Amniotic stem cell (primary cell): ENCODE measurements at regions not wholly inside any gene's neighbourhood (a gene's known extent, or its start where the extent isn't known, plus 50 kb on each side); places are given as distances from the start of the nearest gene placed in this dataset.

Source experiments
- DNase-seq: peaks from one replicate; lab custom pipeline; 2025; lab: John Stamatoyannopoulos, UW

DNA sequence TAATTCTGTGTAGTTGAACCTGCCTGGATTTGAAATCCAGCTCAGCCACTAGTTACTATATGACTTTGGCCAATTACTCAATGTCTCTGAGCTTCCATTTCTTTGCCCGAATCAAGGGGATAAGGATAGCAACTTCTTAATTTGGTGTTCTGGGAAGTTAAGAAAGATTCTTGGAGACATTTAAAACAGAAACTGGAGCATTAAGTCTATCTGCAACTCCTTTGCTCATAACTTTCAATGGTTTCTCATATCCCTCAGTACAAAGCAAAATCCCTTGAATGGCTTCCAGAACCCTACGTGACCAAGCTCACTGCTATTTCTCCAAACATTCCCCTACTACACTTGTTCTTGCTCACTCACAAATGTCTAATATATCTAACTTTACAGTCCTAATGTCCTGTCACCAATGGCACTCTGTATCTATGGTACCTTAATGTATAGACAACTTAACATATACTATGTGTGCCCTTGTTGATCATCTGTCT is 849.1 kb upstream of the SLIT2 start:
- no peak for DNase-seq

DNA sequence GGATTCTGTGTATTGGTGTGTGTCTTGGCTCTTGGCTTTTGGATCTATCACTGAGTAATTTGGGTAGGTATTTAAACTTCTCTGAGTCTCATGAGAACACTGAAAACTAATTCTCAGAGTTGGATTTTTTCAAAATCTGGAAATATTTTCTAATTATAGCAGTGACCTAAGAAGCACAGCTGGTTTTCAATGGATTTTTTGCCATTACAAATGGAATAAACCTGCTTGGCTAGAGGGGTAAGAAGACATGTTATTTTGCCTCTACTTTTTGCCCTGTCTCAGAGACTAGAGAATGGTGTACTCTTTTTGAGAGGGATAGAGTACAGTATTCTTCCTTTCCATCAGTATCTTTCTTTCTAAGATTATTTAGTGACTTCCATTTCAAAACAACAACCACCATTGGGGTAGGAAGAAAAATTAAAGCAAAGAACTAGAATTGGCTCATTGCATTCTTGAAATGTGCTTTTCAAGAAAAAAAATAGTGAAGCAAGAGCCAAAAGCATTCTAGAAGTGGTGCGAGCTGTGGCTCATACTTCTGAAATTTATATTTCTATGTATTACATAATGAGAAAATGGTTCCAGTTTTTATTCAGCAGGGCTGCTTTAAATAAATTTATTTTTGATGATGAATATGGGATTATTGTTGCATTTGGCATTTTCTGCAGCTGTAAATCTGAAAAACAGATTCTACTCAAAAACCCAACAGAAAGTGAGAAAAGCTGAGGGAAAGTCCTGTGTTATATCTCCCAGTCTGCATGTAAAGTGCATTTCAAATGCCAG is 850.2 kb upstream of the SLIT2 start:
- no peak for DNase-seq

GRCh38 chr4:19400820-19401219 is 850.9 kb upstream of the SLIT2 start:
- no peak for DNase-seq

DNA sequence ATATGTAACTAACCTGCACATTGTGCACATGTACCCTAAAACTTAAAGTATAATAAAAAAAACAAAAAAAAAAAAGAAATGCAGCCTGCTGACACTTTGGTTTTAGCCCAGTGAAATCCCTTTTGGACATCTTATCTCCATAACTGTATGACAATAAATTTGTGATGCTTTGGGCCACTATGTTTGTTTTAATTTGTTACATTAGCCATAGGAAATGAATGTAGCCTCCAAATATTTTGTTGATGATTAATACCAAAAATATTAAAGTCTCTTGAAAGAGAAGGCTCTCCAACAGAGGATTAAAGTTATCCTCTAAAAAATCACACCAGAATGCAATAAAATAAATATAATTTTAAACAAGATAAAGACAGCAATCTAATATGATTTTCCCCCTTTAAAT is 852.7 kb upstream of the SLIT2 start:
- no peak for DNase-seq

GRCh38 chr4:19386786-19387185 is 864.9 kb upstream of the SLIT2 start:
- no peak for DNase-seq

DNA sequence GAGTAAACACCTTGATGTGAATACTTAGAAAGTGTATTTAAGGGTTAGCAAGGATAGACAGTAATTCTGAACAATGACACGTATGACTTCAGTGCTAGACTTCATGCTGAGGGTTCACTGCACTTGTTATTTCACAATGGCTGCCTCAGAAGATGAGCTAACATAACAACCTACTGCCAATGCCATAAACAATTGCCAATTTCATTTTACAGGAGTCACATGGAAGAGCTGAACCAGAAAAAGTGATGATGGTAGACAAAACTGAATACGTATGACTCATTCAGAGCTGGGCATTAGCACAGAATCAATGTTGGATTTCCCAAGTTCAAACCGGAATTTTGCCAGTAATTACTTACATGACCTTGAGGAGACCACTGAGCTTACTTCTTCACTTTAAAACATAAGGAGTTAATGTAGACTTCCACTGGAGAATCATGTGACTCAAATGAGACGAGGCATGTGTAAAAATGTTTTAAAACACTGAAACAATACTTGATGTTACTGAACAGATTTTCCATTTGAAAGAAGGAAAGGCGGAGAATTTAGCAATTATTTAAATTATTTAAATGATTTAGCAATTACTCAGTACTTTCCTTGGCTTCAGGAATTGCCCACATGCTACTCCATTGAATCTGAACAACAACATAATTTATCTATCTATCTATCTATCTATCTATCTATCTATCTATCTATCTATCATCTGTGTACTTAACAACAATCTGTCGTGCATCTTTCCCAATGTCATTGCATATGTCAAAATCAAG is 868.5 kb upstream of the SLIT2 start:
- DNase-seq, result no peak

DNA sequence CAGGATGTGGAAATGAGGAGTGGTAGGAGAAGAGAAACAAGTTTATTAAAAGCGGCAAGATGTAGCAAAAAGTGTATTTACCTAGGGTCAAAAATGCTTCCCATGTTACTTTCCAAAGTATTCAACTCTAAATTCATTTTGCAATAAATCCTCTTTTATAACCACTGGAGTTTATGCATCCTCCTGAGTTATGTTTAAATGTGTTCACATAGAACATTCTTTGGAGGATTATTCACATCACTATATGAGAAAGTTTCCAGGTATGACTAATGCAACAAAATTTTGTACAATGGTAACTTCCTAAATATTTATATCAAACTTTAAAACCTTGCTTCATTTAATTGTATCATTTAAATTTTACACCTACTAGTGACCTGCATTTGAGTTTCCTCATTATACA is 870.6 kb upstream of the SLIT2 start:
- no peak for DNase-seq

DNA sequence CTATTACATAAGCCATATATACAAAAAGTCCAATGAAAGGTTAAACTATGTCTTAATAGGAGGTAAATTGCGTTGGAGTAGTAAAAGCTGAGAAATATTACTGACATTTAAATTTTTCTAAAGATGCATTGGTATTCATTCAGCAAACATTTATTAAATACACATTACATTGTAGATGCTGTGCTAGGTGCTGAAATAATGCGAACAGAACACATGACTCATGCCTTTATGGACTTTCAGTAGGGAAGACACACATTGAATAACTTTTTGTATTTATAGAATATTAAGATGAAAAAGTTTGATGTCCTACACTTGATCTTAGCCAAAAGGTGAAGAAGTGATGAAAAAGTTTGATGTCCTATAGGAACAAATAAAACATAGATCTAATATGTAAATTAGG is 871.1 kb upstream of the SLIT2 start:
- DNase-seq, result no peak

- DNase-seq, result no peak
These were observed 872.5 kb upstream of the SLIT2 start for GRCh38 chr4:19379191-19379708.

GRCh38 chr4:19375931-19376330 is 875.8 kb upstream of the SLIT2 start:
- DNase-seq, result no peak

- DNase-seq, result no peak
These were observed 876.4 kb upstream of the SLIT2 start for GRCh38 chr4:19375136-19375804.

DNA sequence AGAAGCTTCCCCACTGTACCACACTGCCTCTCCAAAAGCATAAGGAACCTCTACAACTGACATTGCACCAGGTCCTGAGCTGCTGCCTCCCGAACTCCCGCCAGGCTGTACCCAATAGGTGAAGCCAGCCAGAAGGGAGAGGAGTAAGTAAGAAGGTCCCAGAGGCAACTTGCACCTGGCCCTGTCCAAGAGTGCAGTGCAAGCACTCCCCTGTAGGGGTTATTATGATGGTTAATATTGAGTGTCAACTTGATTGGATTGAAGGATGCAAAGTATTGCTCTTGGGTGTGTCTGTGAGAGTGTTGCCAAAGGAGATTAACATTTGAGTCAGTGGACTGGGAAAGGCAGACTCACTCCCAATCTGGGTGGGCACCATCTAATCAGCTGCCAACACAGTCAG is 879.3 kb upstream of the SLIT2 start:
- no peak for DNase-seq

DNA sequence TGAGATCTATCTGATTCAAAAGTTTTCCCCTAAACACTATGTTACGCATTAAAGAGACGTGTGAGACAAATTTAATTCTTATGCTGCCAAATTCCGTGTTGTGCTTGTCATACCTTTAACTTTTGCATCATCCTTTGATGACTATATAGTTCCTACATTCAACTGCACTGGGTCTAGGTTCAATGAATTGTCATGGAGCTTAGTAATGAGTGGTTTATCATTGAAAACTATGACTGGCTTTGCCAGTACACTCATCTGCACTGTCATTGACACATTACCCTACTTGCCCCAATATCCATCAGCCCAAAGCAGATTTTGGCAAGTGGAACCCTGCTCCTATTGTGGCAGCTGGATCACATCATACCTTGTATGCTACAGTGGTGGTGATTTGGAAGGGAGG is 882.9 kb upstream of the SLIT2 start:
- DNase-seq, result no peak

DNA sequence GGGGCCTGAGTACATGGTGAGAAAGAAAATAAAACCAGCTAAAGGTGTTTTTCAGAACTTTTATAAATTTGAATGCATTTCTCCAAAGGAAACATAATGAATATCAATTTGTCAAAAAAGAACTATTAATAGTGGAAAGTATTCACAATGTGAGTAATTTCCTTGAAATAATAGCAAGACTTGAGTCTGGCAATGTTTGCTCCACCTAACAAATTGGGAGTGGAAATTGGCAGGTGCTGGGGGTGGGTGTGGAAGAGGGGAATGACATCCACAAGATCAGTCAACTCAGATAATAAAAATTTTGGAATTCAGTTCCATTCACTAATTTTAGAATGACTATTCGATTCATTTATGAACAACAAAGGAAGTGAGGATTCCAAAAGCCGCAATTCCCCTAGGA is 884.8 kb upstream of the SLIT2 start:
- DNase-seq, result no peak

DNA sequence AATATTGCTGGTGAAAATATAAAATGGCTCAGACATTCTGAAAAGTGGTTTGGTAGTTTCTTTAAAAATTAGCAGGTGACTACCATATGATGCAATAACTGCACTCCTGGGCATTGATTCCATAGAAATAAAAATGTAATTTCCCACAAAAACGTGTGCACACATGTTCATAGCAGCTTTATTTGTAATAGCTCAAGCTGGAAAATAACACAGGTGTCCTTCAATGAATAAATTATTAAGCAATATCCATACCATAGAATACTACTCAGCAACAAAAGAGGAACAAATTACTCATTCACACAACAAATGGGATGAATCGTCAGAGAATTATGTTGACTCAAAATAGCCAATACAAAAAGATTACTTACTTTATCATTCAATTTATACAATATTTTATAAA is 893.7 kb upstream of the SLIT2 start:
- no peak for DNase-seq

DNA sequence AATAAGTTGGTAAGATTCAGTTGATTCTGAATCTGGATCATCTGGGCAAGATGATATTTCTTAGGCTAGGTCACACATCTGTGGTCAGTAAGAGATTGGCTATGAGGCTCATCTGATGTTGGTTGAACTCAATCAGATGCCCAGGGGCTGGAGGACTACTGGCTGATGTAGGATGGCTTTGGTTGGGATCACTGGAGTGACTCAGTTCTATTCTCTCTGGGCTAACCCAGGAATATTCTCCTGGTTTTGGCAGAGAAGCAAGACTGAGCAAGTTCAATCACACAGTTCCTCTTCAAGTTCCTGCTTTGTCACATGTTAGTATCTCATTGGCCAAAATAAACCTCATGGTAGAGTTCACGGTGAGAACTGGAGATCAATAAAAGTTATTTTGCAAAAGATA is 902.3 kb upstream of the SLIT2 start:
- no peak for DNase-seq

- DNase-seq, result no peak
These were observed 903.0 kb upstream of the SLIT2 start for GRCh38 chr4:19348746-19349145.

GRCh38 chr4:19346636-19347035 is 905.1 kb upstream of the SLIT2 start:
- no peak for DNase-seq

- DNase-seq, result no peak
These were observed 922.1 kb upstream of the SLIT2 start for GRCh38 chr4:19329631-19330030.

- no peak for DNase-seq
These were observed 922.6 kb upstream of the SLIT2 start for GRCh38 chr4:19329077-19329476.

DNA sequence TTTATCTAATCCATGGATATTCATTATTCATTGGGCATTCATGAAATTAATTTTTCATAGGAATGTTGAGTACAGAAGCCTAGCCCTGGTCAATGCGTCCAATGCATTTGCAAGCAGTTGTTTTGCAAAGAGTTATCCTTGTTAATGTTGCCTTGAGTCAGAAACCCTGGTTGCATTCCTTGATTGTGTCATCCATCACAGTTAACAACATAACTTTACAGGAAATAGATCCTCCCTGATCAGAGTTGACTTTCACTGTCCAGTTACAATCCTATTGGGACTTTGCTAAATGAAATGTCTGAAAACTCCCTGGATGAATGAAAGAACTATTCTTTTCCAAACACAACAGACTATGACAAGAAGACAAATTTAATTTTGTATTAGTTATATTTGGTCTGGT is 924.3 kb upstream of the SLIT2 start:
- DNase-seq, result no peak

- no peak for DNase-seq
These were observed 927.5 kb upstream of the SLIT2 start for GRCh38 chr4:19324184-19324583.

DNA sequence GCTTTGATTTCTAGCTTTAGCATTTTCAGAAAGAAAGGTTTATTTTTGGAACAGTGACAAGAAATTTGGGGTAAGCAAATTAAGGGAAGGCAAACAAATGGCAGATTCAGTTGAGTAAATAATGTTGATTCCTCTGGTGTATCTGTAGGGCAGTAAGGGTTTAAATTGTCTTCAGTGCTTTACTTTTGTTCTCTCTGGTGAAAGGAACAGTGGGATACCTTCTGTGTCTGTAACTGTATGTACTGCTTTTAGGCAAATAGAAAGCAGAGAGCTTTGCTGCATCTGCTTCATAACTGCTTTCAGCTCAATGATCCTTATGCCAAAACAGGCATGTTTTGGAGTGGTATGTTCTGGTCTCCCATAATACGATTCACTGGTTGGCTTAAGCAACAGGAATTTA is 932.1 kb upstream of the SLIT2 start:
- no peak for DNase-seq
